ENCODE measurements at regions not wholly inside any gene's neighbourhood (a gene's known extent, or its start where the extent isn't known, plus 50 kb on each side); places are given as distances from the start of the nearest gene placed in this dataset.

DNA sequence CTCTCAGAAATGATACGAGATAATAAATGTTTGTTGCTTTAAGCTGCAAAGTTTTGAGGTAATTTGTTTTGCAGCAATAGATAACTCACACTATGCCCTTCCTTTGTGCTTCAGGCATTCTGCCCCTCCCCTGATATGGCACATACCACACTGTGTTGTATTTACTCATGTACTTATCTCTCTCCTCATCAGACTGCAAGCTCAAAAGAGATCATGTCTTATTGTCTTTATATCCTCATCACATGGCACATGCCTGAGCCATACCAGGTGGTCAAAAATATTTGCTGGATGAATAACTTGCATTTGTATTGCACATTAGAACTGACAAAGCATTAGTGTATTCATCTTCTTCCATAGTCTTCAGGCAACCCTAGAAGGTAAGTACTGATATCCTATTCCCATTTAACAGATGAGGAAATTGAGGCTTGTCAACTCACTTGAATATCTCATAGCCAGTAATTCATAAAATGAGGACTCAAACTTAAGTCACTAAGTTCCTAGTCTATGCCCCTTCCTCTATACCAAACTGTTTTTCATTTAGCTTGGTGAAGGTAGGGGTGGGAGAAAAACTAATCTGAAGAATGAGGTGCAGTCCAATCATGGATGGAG is 83.9 kb upstream of the EED start:
- in situ Hi-C loops (cut with MboI; ENCODE audit: low sequenced_read_pairs in 4 of 4) (no loop called here), intact Hi-C loops (cut with DNase I; ENCODE audit: low total_unique reads) (no loop called here)
- Histone ChIP-seq H3K36me3 (no peaks in the 10 kb centered on the region), H3K4me1 (peaks cover 4 to 5% of the 10 kb centered on the region in 2 donors), H3K27me3 (no peaks in the 10 kb centered on the region), H3K4me3 (no peak overlapping the region), H3K27ac (no peak overlapping the region), H3K9me3 (no peaks in the 10 kb centered on the region)
- no peak for DNase-seq
- TF ChIP-seq, protein P1, sequence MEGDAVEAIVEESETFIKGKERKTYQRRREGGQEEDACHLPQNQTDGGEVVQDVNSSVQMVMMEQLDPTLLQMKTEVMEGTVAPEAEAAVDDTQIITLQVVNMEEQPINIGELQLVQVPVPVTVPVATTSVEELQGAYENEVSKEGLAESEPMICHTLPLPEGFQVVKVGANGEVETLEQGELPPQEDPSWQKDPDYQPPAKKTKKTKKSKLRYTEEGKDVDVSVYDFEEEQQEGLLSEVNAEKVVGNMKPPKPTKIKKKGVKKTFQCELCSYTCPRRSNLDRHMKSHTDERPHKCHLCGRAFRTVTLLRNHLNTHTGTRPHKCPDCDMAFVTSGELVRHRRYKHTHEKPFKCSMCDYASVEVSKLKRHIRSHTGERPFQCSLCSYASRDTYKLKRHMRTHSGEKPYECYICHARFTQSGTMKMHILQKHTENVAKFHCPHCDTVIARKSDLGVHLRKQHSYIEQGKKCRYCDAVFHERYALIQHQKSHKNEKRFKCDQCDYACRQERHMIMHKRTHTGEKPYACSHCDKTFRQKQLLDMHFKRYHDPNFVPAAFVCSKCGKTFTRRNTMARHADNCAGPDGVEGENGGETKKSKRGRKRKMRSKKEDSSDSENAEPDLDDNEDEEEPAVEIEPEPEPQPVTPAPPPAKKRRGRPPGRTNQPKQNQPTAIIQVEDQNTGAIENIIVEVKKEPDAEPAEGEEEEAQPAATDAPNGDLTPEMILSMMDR (IDR thresholded peaks at IDR 0.05 in 4 of 5, conservative IDR thresholded peaks at IDR 0.05 in 1 of 5), result no peak
- TF ChIP-seq POLR2A (IDR thresholded peaks at IDR 0.05), result no peak
- ATAC-seq, result no peak

- ATAC-seq, result no peak
- peaks cover 4 to 5% of the 10 kb centered on the region in 2 donors for H3K4me1 ChIP-seq
- DNase-seq, result no peak
- no peaks in the 10 kb centered on the region for H3K27me3 ChIP-seq
- no peak for TF ChIP-seq POLR2A (IDR thresholded peaks at IDR 0.05)
- TF ChIP-seq, protein P1 (IDR thresholded peaks at IDR 0.05 in 4 of 5, conservative IDR thresholded peaks at IDR 0.05 in 1 of 5), result no peak
- in situ Hi-C loops (cut with MboI; ENCODE audit: low sequenced_read_pairs in 4 of 4), result no loop called here
- H3K9me3 ChIP-seq, result no peaks in the 10 kb centered on the region
- intact Hi-C loops (cut with DNase I; ENCODE audit: low total_unique reads), result no loop called here
- H3K27ac ChIP-seq, result no peak overlapping the region
- no peaks in the 10 kb centered on the region for H3K36me3 ChIP-seq
- H3K4me3 ChIP-seq, result no peak overlapping the region
Measured at GRCh38 chr11:86159581-86159891, 85.0 kb upstream of the EED start.

DNA sequence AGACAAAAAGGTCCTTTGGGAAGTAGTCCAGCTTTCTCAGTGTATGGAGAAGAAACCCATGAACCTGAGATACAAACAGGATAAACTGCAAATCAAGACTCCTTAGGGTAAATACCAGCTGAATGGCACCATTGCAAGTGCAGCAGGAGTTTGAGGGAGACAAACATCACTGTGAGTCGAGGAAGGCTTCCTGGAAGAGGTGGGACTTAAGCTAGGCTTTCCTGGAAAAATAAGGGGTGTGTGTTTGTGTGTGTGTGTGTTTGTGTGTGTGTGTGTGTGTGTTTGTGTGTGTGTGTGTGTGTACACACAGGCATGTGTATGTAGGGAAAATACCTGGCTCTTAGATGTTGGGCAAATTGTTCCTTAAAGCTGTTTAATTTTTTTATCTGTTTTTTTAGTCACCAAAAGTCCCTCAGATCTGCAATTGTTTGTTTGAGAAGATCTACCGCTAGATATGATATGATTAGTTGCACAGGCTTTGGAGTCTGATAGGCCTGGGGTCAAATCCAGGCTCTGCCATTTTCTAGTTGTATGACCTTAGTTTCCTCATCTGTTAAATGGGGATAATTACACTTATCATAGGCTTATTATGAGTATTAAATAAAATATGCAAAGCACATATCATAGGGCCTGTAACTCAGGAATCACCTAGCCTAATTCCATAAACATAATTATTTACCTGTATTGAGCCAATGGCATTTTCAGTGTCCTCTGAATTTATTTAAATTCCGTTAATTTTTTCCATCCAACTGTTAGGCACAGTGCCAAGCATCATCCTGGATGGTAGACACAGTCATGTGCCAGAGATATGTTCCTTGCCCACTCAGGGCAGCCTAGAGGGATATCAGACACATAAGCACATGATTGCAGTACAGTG is 85.6 kb upstream of the EED start:
- Histone ChIP-seq H3K4me1 (peaks cover 4 to 5% of the 10 kb centered on the region in 2 donors), H3K27me3 (no peaks in the 10 kb centered on the region), H3K9me3 (no peaks in the 10 kb centered on the region), H3K36me3 (no peaks in the 10 kb centered on the region), H3K27ac (no peak overlapping the region), H3K4me3 (no peak overlapping the region)
- TF ChIP-seq, protein P1 (IDR thresholded peaks at IDR 0.05 in 4 of 5, conservative IDR thresholded peaks at IDR 0.05 in 1 of 5), result no peak
- no peak for TF ChIP-seq POLR2A (IDR thresholded peaks at IDR 0.05)
- DNase-seq (no peak), ATAC-seq (no peak)
- intact Hi-C loops (cut with DNase I; ENCODE audit: low total_unique reads), result no loop called here
- in situ Hi-C loops (cut with MboI; ENCODE audit: low sequenced_read_pairs in 4 of 4), result no loop called here

GRCh38 chr11:86157797-86158378 is 86.7 kb upstream of the EED start:
- H3K4me1 ChIP-seq, result peaks cover 4 to 5% of the 10 kb centered on the region in 2 donors
- no peaks in the 10 kb centered on the region for H3K36me3 ChIP-seq
- DNase-seq (no peak), ATAC-seq (no peak)
- no peak overlapping the region for H3K27ac ChIP-seq
- no peak overlapping the region for H3K4me3 ChIP-seq
- H3K27me3 ChIP-seq, result no peaks in the 10 kb centered on the region
- in situ Hi-C loops (cut with MboI; ENCODE audit: low sequenced_read_pairs in 4 of 4) (no loop called here), intact Hi-C loops (cut with DNase I; ENCODE audit: low total_unique reads) (no loop called here)
- H3K9me3 ChIP-seq, result no peaks in the 10 kb centered on the region
- TF ChIP-seq POLR2A (IDR thresholded peaks at IDR 0.05), result no peak

DNA sequence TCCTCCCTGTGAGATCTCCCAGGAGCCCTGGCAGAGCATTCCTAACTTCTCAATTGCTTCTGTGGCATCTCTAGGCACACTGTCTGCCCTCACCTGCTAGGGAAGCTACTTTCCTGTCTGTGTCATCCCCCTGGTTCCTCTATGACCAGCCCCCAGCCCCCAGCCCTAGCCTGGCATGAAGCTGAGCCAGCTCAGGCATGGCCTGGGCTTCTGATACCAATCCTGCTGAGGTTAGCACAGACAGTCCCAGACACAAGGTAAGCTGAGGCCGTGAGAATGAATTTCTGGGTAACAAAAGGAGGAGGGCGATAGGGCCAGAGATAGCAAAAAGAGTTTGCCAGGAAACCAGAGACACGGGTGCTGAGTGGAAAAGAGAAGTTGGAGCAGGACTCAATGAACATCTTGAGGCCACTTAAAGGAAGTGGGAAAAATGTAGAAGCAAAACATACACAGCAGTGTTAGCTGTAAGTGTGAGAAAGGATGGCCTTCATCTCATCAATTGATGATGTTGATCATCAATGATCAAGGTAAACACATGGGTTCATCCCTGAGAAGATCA is 87.6 kb upstream of the PICALM start:
- no peaks in the 10 kb centered on the region for H3K9me3 ChIP-seq
- H3K4me1 ChIP-seq, result peaks cover 7 to 9% of the 10 kb centered on the region in 2 donors
- TF ChIP-seq, protein P1 (IDR thresholded peaks at IDR 0.05 in 4 of 5, conservative IDR thresholded peaks at IDR 0.05 in 1 of 5), result no peak
- no peak for TF ChIP-seq POLR2A (IDR thresholded peaks at IDR 0.05)
- H3K4me3 ChIP-seq, result no peak overlapping the region
- intact Hi-C loops (cut with DNase I; ENCODE audit: low total_unique reads) (no loop called here), in situ Hi-C loops (cut with MboI; ENCODE audit: low sequenced_read_pairs in 4 of 4) (no loop called here)
- no peak overlapping the region for H3K27ac ChIP-seq
- ATAC-seq (no peak), DNase-seq (no peak)
- H3K36me3 ChIP-seq, result no peaks in the 10 kb centered on the region
- no peaks in the 10 kb centered on the region for H3K27me3 ChIP-seq

All from gastrocnemius medialis (tissue), 4 donors.